KBM-7 (cell line): ENCODE measurements at regions not wholly inside any gene's neighbourhood (a gene's known extent, or its start where the extent isn't known, plus 50 kb on each side); places are given as distances from the start of the nearest gene placed in this dataset.
A peak's percentile ranks its signal among the peaks of the same experiment; 100 is the strongest.
"Not testable (repeated sequence)": the region's sequence is repeated elsewhere in the genome, so short reads cannot be mapped to it uniquely, and the experiment has no call there.

Source experiments
- DNase-seq: peaks from one replicate; pipeline ENCODE4 v3.0.0-alpha.2; 2015
- in situ Hi-C: fragments of 300-500 bp; cut with MboI; formaldehyde crosslinking; loops from 2 replicates; pipeline ENCODE4 v1.14.3; 2020; ENCODE audit warnings: low sequenced_read_pairs, low pct_unique_long_range_greater_than_20kb, mixed read lengths

- in situ Hi-C loops: no loop called here
- DNase-seq: no peak
Observed at GRCh38 chr5:36385495-36385894, 83.8 kb upstream of the RANBP3L start.

- in situ Hi-C loops: no loop called here
- no peak for DNase-seq
Observed at GRCh38 chr5:36388288-36388687, 86.6 kb upstream of the RANBP3L start.

GRCh38 chr5:36389245-36389644 lies 87.5 kb upstream of the RANBP3L start:
- in situ Hi-C loops: no loop called here
- peak; percentile 59 for DNase-seq

GRCh38 chr5:36390640-36391039 lies 88.9 kb upstream of the RANBP3L start:
- no peak for DNase-seq
- in situ Hi-C loops: no loop called here

DNA sequence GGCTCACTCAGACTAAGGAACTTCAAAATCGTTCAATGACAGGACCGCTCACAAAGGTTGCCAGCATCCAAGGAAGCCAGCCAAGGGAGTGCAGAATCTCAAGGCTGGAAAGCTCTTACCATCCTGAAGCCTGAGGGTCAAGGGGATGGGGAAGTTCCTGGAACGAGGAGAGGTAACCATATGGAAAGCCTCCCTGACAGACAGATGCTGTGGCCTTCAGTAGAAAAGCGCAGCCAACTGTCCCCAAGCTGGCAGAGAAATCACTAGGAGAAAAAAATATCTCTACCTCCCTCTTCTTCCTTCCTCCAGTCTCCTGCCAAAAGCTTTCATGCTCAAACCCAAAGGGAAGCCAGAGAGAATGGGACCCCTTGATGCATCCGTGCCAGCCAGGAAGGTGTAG lies 90.5 kb upstream of the RANBP3L start:
- in situ Hi-C loops: no loop called here
- DNase-seq: no peak

DNA sequence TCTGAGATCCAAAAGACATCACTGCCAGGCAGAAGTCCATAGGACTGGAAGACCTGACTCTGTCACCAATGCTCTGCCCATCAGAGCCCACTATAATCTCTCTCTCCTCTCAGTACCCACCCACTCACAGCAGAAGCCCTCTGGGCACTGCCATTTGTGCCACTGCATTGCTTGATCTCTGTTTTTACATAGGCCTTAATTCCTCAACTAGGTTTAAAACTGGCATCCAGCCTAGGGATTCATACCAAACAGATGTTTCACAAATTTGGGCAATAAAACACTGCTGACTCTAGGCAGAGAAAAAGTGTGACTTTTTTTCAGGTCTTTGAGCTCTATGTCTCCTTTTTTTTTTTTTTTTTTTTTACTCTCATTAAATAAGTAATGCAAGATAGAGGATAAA lies 91.1 kb upstream of the RANBP3L start:
- DNase-seq: no peak
- in situ Hi-C loops: no loop called here

DNA sequence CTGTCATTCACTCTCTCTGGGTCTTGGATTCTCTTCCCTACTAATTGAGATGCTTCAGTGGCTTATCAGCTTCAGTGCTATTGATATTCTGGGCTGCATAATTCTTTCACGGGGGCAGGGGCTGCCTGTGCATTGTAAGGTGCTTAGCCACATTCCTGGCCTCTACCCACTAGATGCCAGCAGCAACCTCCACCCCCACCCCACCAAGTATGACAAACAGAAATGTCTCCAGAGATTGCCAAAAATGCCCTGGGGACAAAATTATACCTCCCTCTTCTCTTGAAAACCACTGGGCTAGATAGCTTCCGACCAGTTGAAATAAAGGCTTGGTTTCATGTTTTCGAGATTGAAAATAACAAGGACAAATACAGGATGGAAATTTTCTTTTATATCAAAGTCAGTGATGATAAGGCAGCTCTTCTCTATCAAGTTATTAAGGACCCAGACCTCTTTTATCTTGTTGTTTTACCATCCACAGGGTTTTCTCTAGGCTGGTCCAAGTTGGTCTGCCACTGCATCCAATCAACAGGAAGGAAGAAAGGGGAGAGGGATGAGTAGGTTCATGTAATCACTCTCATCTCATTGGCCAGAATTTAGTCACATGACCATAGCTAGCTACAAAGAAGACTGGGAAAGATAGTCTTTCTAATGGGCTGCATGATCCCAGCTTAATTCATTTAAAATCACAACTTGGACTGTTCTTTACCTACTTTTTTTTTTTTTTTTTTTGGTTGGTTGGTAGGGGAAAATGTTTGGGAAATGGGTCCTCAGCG lies 92.1 kb upstream of the RANBP3L start:
- in situ Hi-C loops: no loop called here
- no peak for DNase-seq

GRCh38 chr5:36395260-36395659 lies 93.6 kb upstream of the RANBP3L start:
- DNase-seq: no peak
- in situ Hi-C loops: no loop called here

DNA sequence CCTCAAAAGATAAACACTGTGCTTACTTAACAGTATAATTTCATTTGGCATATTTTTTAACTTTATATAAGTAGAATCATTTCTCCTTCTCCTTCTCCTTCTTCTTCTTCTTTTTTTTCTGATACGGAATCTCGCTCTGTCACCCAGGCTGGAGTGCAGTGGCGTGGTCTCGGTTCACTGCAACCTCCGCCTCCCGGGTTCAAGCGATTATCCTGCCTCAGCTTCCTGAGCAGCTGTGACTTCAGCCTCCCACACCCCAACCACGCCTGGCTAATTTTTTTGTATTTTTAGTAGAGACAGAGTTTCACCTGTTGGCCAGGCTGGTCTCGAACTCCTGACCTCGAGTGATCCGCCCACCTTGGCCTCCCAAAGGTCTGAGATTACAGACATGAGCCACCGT lies 94.2 kb upstream of the RANBP3L start:
- in situ Hi-C loops: not testable (repeated sequence)

DNA sequence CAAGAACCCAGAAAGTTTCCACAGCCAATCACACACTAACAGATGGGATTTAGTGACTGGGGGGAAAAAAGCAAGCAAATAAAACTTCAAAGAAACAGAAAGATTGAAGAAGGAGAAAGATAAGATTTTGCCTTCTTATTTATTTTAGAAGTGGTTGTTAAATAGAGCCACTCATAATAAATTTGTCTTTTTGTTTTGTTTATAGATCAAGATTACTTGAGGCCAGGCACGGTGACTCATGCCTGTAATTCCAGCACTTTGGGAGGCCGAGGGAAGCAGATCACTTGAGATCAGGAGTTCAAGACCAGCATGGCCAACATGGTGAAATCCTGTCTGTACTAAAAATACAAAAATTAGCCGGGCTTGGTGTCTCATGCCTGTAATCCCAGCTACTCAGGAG lies 94.9 kb upstream of the RANBP3L start:
- in situ Hi-C loops: no loop called here
- no peak for DNase-seq

More for the DNA sequence above, 94.2 kb upstream of the RANBP3L start:
- peak; percentile 67 for DNase-seq

DNA sequence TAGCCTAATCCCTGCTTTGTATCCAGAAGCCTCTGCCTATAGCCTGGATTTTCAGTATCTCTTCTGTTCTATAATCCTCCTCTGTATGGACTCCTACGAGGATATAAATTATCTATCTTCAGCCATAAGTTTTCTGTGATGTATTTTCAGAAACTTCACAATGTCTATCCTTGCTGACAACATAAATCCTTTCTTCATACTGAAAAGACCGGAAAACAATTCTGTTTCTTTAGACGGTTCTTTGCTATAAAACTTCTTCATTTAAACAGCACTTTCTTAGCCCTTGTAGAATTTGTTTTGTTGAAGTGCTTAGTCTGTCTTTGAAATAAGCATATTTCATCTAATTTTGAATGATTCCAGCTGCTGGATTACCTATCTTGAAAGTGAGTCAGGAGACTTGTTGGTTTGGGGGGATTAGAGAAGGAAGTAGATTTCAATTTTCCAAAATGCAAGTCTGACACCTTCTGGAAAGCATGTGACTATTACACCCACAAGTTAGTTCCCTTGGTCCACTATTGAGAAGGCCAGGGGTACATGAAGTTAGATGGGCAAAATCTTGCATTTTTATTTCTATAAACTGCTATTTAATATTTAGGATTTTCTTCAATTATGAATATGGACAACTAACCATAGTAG lies 96.3 kb upstream of the RANBP3L start:
- peak; percentile 55 for DNase-seq
- in situ Hi-C loops: no loop called here

GRCh38 chr5:36402512-36402906 lies 100.8 kb upstream of the RANBP3L start:
- DNase-seq: no peak
- in situ Hi-C loops: no loop called here

DNA sequence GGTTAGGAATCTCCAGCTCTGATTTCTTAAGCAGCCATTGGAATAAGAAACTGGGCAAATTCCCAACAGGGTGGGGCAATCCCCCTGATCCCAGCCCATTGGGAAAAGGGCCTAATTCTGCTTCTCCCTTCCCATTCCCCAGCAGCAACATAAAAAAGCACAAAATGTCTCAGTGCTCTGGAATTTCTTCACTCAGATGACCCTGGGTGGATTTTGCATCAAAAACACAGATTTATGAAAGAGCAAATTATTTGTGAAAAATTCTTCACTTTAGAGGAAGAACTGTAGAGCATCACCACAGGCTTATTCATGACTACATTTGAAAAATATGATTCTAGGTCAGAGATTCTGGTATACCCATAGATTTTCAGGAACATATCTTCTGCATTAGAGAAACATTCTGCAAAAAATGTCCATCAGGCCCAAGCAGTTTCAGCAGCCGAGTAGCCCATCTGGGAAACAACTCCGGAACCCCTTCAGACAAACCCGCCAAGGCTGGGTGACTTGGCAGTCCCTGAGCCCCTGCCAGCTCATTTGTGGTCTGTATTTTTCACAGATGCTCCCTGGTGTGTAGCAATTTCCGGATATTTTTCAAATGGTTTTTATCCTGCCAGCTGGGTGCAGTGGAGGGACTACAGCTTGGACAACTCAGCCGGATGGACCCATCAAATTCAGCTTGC lies 102.1 kb upstream of the RANBP3L start:
- DNase-seq: peak; percentile 83
- in situ Hi-C loops: no loop called here

DNA sequence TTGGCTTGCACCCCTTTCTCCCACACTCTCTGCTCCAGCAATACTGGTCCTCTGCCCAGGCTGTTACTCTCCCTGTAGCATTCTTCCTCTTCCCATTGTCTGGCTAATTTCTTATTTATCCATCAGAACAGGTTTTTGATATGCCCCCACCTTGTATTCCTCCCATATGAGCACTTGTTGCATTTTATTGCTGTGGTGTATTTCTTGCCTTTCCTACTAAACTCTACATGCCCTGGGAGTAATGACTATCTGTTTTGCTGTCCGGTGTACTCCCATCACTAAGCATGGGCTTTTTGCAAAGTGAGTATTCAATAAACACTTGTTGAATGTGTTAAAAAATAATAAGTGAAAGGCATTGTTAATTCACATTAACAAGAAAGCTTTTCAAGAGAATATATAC lies 104.3 kb upstream of the RANBP3L start:
- in situ Hi-C loops: no loop called here

DNA sequence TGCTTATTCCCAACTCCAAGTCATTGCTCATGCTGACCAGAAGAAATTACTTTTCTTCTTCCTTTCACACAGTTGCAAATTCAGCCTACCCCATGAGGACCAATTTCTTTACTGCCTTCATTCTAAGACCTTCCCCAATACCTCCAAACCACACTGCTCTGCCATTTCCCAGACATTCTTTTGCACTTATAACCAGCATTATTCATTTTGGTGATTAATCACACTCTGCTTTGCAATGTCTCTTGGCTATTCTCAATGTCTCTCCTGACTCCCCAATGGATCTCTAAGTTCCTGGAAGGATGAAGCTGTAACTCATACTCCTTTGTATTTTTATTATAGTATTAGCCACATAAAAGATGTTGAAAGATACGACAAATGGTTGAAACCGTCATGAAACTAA lies 105.7 kb upstream of the RANBP3L start:
- DNase-seq: no peak
- in situ Hi-C loops: no loop called here

More for the DNA sequence above, 104.3 kb upstream of the RANBP3L start:
- no peak for DNase-seq

- in situ Hi-C loops: loop anchor here (10.0 kb wide), 1 partner anchor 285 kb away; no protein-coding TSS in a partner anchor
Observed at GRCh38 chr5:36409711-36410110, 108.0 kb upstream of the RANBP3L start.

GRCh38 chr5:36410672-36411071 lies 109.0 kb upstream of the RANBP3L start:
- DNase-seq: not testable (repeated sequence)
- in situ Hi-C loops: loop anchor here (10.0 kb wide), 1 partner anchor 284 kb away; no protein-coding TSS in a partner anchor

More at GRCh38 chr5:36409711-36410110, 108.0 kb upstream of the RANBP3L start:
- DNase-seq: not testable (repeated sequence)

DNA sequence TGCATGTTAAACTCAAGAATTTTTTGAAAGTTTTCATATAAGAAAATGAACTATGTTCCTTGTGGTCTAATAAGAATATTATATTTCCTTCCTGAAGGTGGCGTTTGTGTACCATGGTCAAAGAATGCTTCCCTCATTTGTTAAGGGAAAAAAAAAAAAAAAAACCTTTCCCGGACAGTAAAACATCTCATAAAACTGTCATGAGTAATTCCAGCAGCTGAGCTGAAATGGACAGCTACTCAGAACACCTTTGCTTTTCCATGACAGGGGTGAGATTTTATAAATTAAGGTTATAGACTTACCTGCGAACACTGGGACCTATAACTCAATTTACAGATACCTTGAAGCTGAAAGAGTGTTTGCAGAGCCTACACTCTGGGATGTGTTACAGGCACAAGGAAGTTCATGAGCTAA lies 113.2 kb upstream of the RANBP3L start:
- peak; percentile 58 for DNase-seq
- in situ Hi-C loops: loop anchor here (10.0 kb wide), 1 partner anchor 280 kb away; no protein-coding TSS in a partner anchor

- in situ Hi-C loops: loop anchor here (10.0 kb wide), 1 partner anchor 278 kb away; no protein-coding TSS in a partner anchor
- no peak for DNase-seq
Observed at GRCh38 chr5:36416605-36417004, 114.9 kb upstream of the RANBP3L start.

DNA sequence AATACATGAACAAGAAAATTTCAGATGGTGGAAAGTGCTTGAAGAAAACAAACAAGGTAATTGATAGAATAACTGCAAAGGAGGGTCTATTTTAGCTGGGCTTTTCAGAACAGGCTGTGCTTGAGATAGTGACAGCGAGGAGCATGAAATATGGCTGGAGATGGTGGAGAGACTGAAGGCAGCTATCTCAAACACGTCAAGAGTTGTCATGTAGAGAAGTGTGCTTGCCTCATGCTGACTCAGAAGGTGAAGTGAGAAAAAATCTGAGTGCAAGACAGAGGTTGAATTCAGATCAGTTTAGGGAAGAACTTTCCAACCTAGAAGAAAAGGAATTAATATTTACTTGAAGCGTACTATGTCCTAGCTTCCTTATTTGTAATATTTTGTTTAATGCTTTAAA lies 115.5 kb upstream of the RANBP3L start:
- in situ Hi-C loops: loop anchor here (10.0 kb wide), 1 partner anchor 278 kb away; no protein-coding TSS in a partner anchor

More for the DNA sequence above, 115.5 kb upstream of the RANBP3L start:
- DNase-seq: no peak
